Lower leg skin (tissue), 3 donors: ENCODE measurements at regions not wholly inside any gene's neighbourhood (a gene's known extent, or its start where the extent isn't known, plus 50 kb on each side); places are given as distances from the start of the nearest gene placed in this dataset.

Experiments used
- CTCF ChIP-seq, 3 donors: fragments of 450-650 bp; IDR thresholded peaks; one replicate each; pipeline ENCODE4 v1.5.1; 2016; ENCODE audit warnings: antibody characterized with exemption in 3 of 3, mild to moderate bottlenecking in 3 of 3, moderate library complexity in 2 of 3
- POLR2A ChIP-seq, 2 donors: fragments of 450-650 bp; IDR thresholded peaks; one replicate each; pipeline ENCODE4 v1.6.1; 2016 to 2017; ENCODE audit warnings: antibody characterized with exemption in 2 of 2, mild to moderate bottlenecking in 1 of 2, moderate library complexity in 1 of 2

- TF ChIP-seq CTCF (IDR thresholded peaks at IDR 0.05), result no peak
- TF ChIP-seq POLR2A (IDR thresholded peaks at IDR 0.05), result no peak
These were observed 226.3 kb upstream of the ADGRL2 start for GRCh38 chr1:81574408-81574807.
